ENCODE measurements at regions not wholly inside any gene's neighbourhood (a gene's known extent, or its start where the extent isn't known, plus 50 kb on each side); places are given as distances from the start of the nearest gene placed in this dataset.

DNA sequence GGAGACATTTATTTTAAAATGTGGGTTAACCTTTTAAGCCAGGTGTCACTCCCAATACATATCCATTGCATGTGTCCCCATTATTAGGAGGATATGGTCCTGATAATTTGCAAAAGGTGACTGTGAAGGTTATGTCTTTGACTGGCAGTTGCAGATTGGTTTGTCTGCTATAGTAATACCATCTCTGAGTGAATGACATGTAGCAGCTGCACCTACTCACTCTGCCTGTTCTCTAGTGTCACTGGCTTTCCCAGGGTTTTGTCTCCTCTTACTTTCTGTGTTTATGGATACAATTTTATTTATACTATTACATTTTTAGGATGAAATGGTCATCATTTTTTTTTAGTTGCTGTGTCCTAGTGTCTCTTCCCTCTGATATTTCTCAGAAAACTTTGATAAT is 393.2 kb downstream of the C3orf38 start:
- TF ChIP-seq EZH2 (IDR thresholded peaks at IDR 0.05) (no peak), POLR2AphosphoS5 (IDR thresholded peaks at IDR 0.05; ENCODE audit: borderline replicate concordance, low read depth, low read length) (no peak)

All from SK-N-MC (cell line).